GM12865 (cell line): ENCODE measurements at regions not wholly inside any gene's neighbourhood (a gene's known extent, or its start where the extent isn't known, plus 50 kb on each side); places are given as distances from the start of the nearest gene placed in this dataset.

ENCODE experiments used
- DNase-seq: peaks from one replicate; pipeline ENCODE4 v3.0.0; 2010; ENCODE audit warnings: low read depth
- H3K4me3 ChIP-seq: 2 replicates; pipeline ENCODE4 v1.5.1; 2011; ENCODE audit warnings: mild to moderate bottlenecking, low read depth, low read length, control low read depth
- CTCF ChIP-seq: IDR thresholded peaks from 2 replicates; pipeline ENCODE4 v1.5.1; 2011; ENCODE audit warnings: low read length, control low read depth, low read depth, inconsistent platforms; ENCODE audit not compliant: insufficient read depth; ENCODE audit errors: missing control alignments

GRCh38 chr11:15875393-15875792, 481.0 kb downstream of the SOX6 start:
- DNase-seq = no peak
- no peak for TF ChIP-seq CTCF
- H3K4me3 ChIP-seq = no peak overlapping the region

GRCh38 chr11:15875943-15876342, 480.4 kb downstream of the SOX6 start:
- H3K4me3 ChIP-seq = no peak overlapping the region
- no peak for TF ChIP-seq CTCF
- no peak for DNase-seq

GRCh38 chr11:15878756-15879155, 477.6 kb downstream of the SOX6 start:
- TF ChIP-seq CTCF = no peak
- DNase-seq = no peak
- no peak overlapping the region for H3K4me3 ChIP-seq

- no peak for TF ChIP-seq CTCF
- no peak for DNase-seq
- H3K4me3 ChIP-seq = no peak overlapping the region
Measured at GRCh38 chr11:15880291-15880690, 476.1 kb downstream of the SOX6 start.

- TF ChIP-seq CTCF = no peak
- no peak overlapping the region for H3K4me3 ChIP-seq
- DNase-seq = no peak
Measured at GRCh38 chr11:15882876-15883454, 473.4 kb downstream of the SOX6 start.

- no peak overlapping the region for H3K4me3 ChIP-seq
- TF ChIP-seq CTCF = no peak
- DNase-seq = no peak
Measured at GRCh38 chr11:15883455-15883920, 472.9 kb downstream of the SOX6 start.

- no peak for TF ChIP-seq CTCF
- no peak overlapping the region for H3K4me3 ChIP-seq
- DNase-seq = no peak
Measured at GRCh38 chr11:15884141-15884540, 472.2 kb downstream of the SOX6 start.
